C4-2B (cell line): ENCODE measurements at regions not wholly inside any gene's neighbourhood (a gene's known extent, or its start where the extent isn't known, plus 50 kb on each side); places are given as distances from the start of the nearest gene placed in this dataset.

Source experiments
- CTCF ChIP-seq: fragments of 450-650 bp; conservative IDR thresholded peaks from 2 replicates; pipeline ENCODE4 v1.5.1; 2017; ENCODE audit warnings: mild to moderate bottlenecking
- ZFX ChIP-seq: fragments of 450-650 bp; IDR thresholded peaks from 2 replicates; pipeline ENCODE4 v1.6.1; 2017

GRCh38 chr3:43971486-43971885 lies 270.2 kb upstream of the TOPAZ1 start:
- TF ChIP-seq CTCF: no peak
- no peak for TF ChIP-seq ZFX
